Adrenal gland (tissue), 9 donors: ENCODE measurements at regions not wholly inside any gene's neighbourhood (a gene's known extent, or its start where the extent isn't known, plus 50 kb on each side); places are given as distances from the start of the nearest gene placed in this dataset.
A peak's percentile ranks its signal among the peaks of the same experiment; 100 is the strongest.

Experiments used
- DNase-seq, 7 donors: peaks; one replicate each; pipeline ENCODE4 v3.0.0-alpha.2; 2019 to 2020
- H3K27ac ChIP-seq, 5 donors: fragments of 200-600 bp; sonication (generic) in 4 of 5; 1 replicate in 3 of 5; 2 replicates in 2 of 5; pipeline versions ENCODE4 v1.5.1 to v1.8.0; 2016 to 2020; ENCODE audit warnings: mild to moderate bottlenecking in 1 of 5
- H3K27me3 ChIP-seq: fragments of 200-600 bp; 2 replicates; pipeline ENCODE4 v1.8.0; 2021
- H3K36me3 ChIP-seq, 2 donors: fragments of 200-600 bp; replicated peaks in 1 of 2; 1 replicate in 1 of 2; 2 replicates in 1 of 2; pipeline versions ENCODE4 v1.5.1 to v1.8.0; 2018 to 2022
- H3K4me1 ChIP-seq, 2 donors: fragments of 200-600 bp; replicated peaks in 1 of 2; 1 replicate in 1 of 2; 2 replicates in 1 of 2; pipeline versions ENCODE4 v1.5.1 to v1.8.0; 2018 to 2021
- H3K4me3 ChIP-seq, 4 donors: fragments of 200-600 bp; sonication (generic) in 3 of 4; one replicate each; pipeline ENCODE4 v1.5.1; 2016 to 2018
- H3K9me3 ChIP-seq, 3 donors: fragments of 200-600 bp; sonication (generic) in 1 of 3; replicated peaks in 1 of 3; 1 replicate in 2 of 3; 2 replicates in 1 of 3; pipeline versions ENCODE4 v1.5.1 to v1.8.0; 2016 to 2021
- CTCF ChIP-seq, 6 experiments: fragments of 450-650 bp in 4 of 6; fragments of 200-600 bp in 2 of 6; sonication (generic) in 1 of 6; IDR thresholded peaks; 1 replicate in 5 of 6; 2 replicates in 1 of 6; pipeline versions ENCODE4 v1.5.1 to v1.8.0; 2016 to 2021; ENCODE audit warnings: antibody characterized with exemption in 6 of 6, mild to moderate bottlenecking in 2 of 6, moderate library complexity in 1 of 6
- POLR2A ChIP-seq, 2 donors: fragments of 450-650 bp; IDR thresholded peaks; one replicate each; pipeline ENCODE4 v1.6.1; 2017; ENCODE audit warnings: antibody characterized with exemption in 2 of 2, mild to moderate bottlenecking in 2 of 2, moderate library complexity in 1 of 2
- WGBS, 4 donors: extraction: QIAGEN DNeasy Blood & Tissue Kit in 2 of 4; methylation state at CpG; one replicate each; pipeline versions ENCODE4 v1.1.5 to v1.1.7; 2013 to 2017; 5-methylcytosine and 5-hydroxymethylcytosine counted together
- intact Hi-C, 2 donors: fragments of 100-400 bp; cut with DNase I; formaldehyde crosslinking; loops; one replicate each; pipeline versions ENCODE4 v1.14.1 to v1.15.0; 2022 to 2023
- donor health status: healthy with polysubstance abuse.
- donor health status: Bipolar disorder and iron deficiency.
- donor health status: DM: yes; HTN: yes; CAD: no.
- donor health status: DM: no; HTN: no; CAD: no.
- donor health status: DM: no; HTN: no; CAD: no.

DNA sequence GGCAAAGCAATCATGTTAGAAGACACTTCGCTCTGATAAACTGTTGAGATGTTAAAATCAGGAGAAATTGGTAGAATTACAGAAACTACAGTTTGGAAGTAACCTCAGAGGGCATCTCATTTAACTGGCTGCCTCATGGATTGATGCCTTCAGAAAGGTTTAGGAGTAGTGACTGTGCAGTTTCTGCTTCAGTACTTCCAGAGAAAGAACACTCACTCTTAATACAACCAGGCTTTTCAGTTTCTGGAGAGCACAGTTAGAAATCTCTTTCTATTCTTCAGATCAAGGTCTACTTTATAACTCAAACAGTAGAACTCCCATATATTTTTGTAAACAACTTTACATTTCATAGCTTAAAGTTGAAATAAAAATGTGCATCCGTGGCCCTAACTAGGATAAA, 1358.9 kb upstream of the LRRTM3 start:
- Histone ChIP-seq H3K4me1 (no peaks in the 10 kb centered on the region), H3K27ac (no peak overlapping the region), H3K27me3 (no peaks in the 10 kb centered on the region), H3K9me3 (no peaks in the 10 kb centered on the region), H3K36me3 (no peaks in the 10 kb centered on the region), H3K4me3 (no peak overlapping the region)
- no peak for DNase-seq
- 56 to 81% (median 70%) methylated on average over 2 of the region's 2 CpGs for WGBS, 4 donors
- intact Hi-C loops, result no loop called here
- TF ChIP-seq CTCF (IDR thresholded peaks at IDR 0.05) (no peak), POLR2A (IDR thresholded peaks at IDR 0.05) (no peak)

- Histone ChIP-seq H3K27ac (no peak overlapping the region), H3K27me3 (no peaks in the 10 kb centered on the region), H3K4me1 (no peaks in the 10 kb centered on the region), H3K9me3 (no peaks in the 10 kb centered on the region), H3K4me3 (peak overlapping the region in 2 of 4 donors; percentile 2 to 49), H3K36me3 (no peaks in the 10 kb centered on the region)
- intact Hi-C loops, result no loop called here
- no peak for TF ChIP-seq CTCF (IDR thresholded peaks at IDR 0.05)
- no peak for TF ChIP-seq POLR2A (IDR thresholded peaks at IDR 0.05)
- WGBS, 4 donors, result 6 to 44% (median 8%) methylated on average over 17 to 20 of the region's 20 CpGs
- DNase-seq, result peak in 5 of 7 donors; percentile 19 to 63 (median 22)
Observed at GRCh38 chr10:65570143-65571010, 1355.5 kb upstream of the LRRTM3 start.

- peak overlapping the region in 1 of 4 donors; percentile 49 for H3K4me3 ChIP-seq
- no peak overlapping the region for H3K27ac ChIP-seq
Observed at GRCh38 chr10:65571011-65571570, 1354.7 kb upstream of the LRRTM3 start.

More at GRCh38 chr10:65571011-65571570, 1354.7 kb upstream of the LRRTM3 start:
- Histone ChIP-seq H3K36me3 (no peaks in the 10 kb centered on the region), H3K4me1 (no peaks in the 10 kb centered on the region), H3K27me3 (no peaks in the 10 kb centered on the region), H3K9me3 (no peaks in the 10 kb centered on the region)
- DNase-seq, result no peak
- 9 to 24% (median 10%) methylated on average over 5 of the region's 5 CpGs for WGBS, 4 donors
- intact Hi-C loops, result no loop called here
- TF ChIP-seq POLR2A (IDR thresholded peaks at IDR 0.05) (no peak), CTCF (IDR thresholded peaks at IDR 0.05) (no peak)
